ENCODE measurements at regions not wholly inside any gene's neighbourhood (a gene's known extent, or its start where the extent isn't known, plus 50 kb on each side); places are given as distances from the start of the nearest gene placed in this dataset.

GRCh38 chr4:175996206-175996605 lies 69.4 kb upstream of the WDR17 start:
- Histone ChIP-seq H3K79me2 (ENCODE audit: low read length) (no peaks in the 10 kb centered on the region), H3K4me2 (ENCODE audit: low read depth, low read length) (no peak overlapping the region), H3K9me3 (replicated peaks; ENCODE audit: insufficient read depth, low read length) (no peaks in the 10 kb centered on the region), H4K20me1 (ENCODE audit: insufficient read depth, low read length) (no peaks in the 10 kb centered on the region), H3F3A (ENCODE audit: insufficient read depth, low read length) (no peaks in the 10 kb centered on the region), H3K4me3 (ENCODE audit: low read length) (no peak overlapping the region), H3K9me2 (replicated peaks; ENCODE audit: insufficient read depth, low read length) (no peaks in the 10 kb centered on the region), H3K27me3 (replicated peaks; ENCODE audit: insufficient read depth, low read length) (no peaks in the 10 kb centered on the region), H3K9ac (ENCODE audit: low read length) (no peak overlapping the region), H3K4me1 (ENCODE audit: low read length) (no peaks in the 10 kb centered on the region), H3K36me3 (replicated peaks; ENCODE audit: insufficient read depth, low read length) (no peaks in the 10 kb centered on the region), H3K27ac (ENCODE audit: low read length) (no peak overlapping the region), H2AFZ (ENCODE audit: low read length) (no peak overlapping the region)
- no peak for DNase-seq
- no peak for TF ChIP-seq CTCF (IDR thresholded peaks at IDR 0.05; ENCODE audit: low read length)
- no peak for TF ChIP-seq EZH2 (optimal IDR thresholded peaks at IDR 0.05; ENCODE audit: low read depth, low read length)
- no peak for TF ChIP-seq EZH2phosphoT487 (IDR thresholded peaks at IDR 0.05; ENCODE audit: low read length)

- no peak overlapping the region for H3K27ac ChIP-seq (ENCODE audit: low read length)
- H3K4me1 ChIP-seq (ENCODE audit: low read length) = no peaks in the 10 kb centered on the region
- no peaks in the 10 kb centered on the region for H3K36me3 ChIP-seq (replicated peaks; ENCODE audit: insufficient read depth, low read length)
- H3K27me3 ChIP-seq (replicated peaks; ENCODE audit: insufficient read depth, low read length) = no peaks in the 10 kb centered on the region
- no peak overlapping the region for H2AFZ ChIP-seq (ENCODE audit: low read length)
- H3K9ac ChIP-seq (ENCODE audit: low read length) = no peak overlapping the region
- H4K20me1 ChIP-seq (ENCODE audit: insufficient read depth, low read length) = no peaks in the 10 kb centered on the region
- H3K4me3 ChIP-seq (ENCODE audit: low read length) = no peak overlapping the region
- H3K9me2 ChIP-seq (replicated peaks; ENCODE audit: insufficient read depth, low read length) = no peaks in the 10 kb centered on the region
- H3K9me3 ChIP-seq (replicated peaks; ENCODE audit: insufficient read depth, low read length) = no peaks in the 10 kb centered on the region
- H3K4me2 ChIP-seq (ENCODE audit: low read depth, low read length) = no peak overlapping the region
- H3K79me2 ChIP-seq (ENCODE audit: low read length) = no peaks in the 10 kb centered on the region
- TF ChIP-seq EZH2 (optimal IDR thresholded peaks at IDR 0.05; ENCODE audit: low read depth, low read length) (no peak), EZH2phosphoT487 (IDR thresholded peaks at IDR 0.05; ENCODE audit: low read length) (no peak), CTCF (IDR thresholded peaks at IDR 0.05; ENCODE audit: low read length) (no peak)
- no peaks in the 10 kb centered on the region for H3F3A ChIP-seq (ENCODE audit: insufficient read depth, low read length)
- no peak for DNase-seq
Observed at GRCh38 chr4:175997291-175997690, 68.3 kb upstream of the WDR17 start.

GRCh38 chr4:175998782-175999181 lies 66.9 kb upstream of the WDR17 start:
- Histone ChIP-seq H3K79me2 (ENCODE audit: low read length) (no peaks in the 10 kb centered on the region), H3K4me2 (ENCODE audit: low read depth, low read length) (no peak overlapping the region), H3K4me3 (ENCODE audit: low read length) (no peak overlapping the region), H3K27me3 (replicated peaks; ENCODE audit: insufficient read depth, low read length) (no peaks in the 10 kb centered on the region; the same call in 1 of the 2 replicates), H3F3A (ENCODE audit: insufficient read depth, low read length) (no peaks in the 10 kb centered on the region), H3K36me3 (replicated peaks; ENCODE audit: insufficient read depth, low read length) (no peaks in the 10 kb centered on the region), H3K4me1 (ENCODE audit: low read length) (no peaks in the 10 kb centered on the region), H3K9me3 (replicated peaks; ENCODE audit: insufficient read depth, low read length) (no peaks in the 10 kb centered on the region), H4K20me1 (ENCODE audit: insufficient read depth, low read length) (no peaks in the 10 kb centered on the region), H3K9ac (ENCODE audit: low read length) (no peak overlapping the region), H3K27ac (ENCODE audit: low read length) (no peak overlapping the region), H3K9me2 (replicated peaks; ENCODE audit: insufficient read depth, low read length) (no peaks in the 10 kb centered on the region), H2AFZ (ENCODE audit: low read length) (no peak overlapping the region)
- TF ChIP-seq EZH2phosphoT487 (IDR thresholded peaks at IDR 0.05; ENCODE audit: low read length) (no peak), CTCF (IDR thresholded peaks at IDR 0.05; ENCODE audit: low read length) (no peak), EZH2 (optimal IDR thresholded peaks at IDR 0.05; ENCODE audit: low read depth, low read length) (no peak)
- no peak for DNase-seq

All from MM.1S (cell line).